Type B pancreatic cell (in vitro differentiated cells): ENCODE measurements at regions not wholly inside any gene's neighbourhood (a gene's known extent, or its start where the extent isn't known, plus 50 kb on each side); places are given as distances from the start of the nearest gene placed in this dataset.

Source experiments
- DNase-seq: peaks from one replicate; pipeline ENCODE4 v3.0.0; 2021; ENCODE audit warnings: mixed read lengths; ENCODE audit not compliant: unreplicated experiment; ENCODE audit errors: extremely low spot score
- H3K27ac Mint-ChIP-seq: 2 replicates; pipeline ENCODE4 v1.8.0; 2021; ENCODE audit warnings: mild to moderate bottlenecking, mixed read lengths
- H3K27me3 Mint-ChIP-seq: 2 replicates; pipeline ENCODE4 v1.8.0; 2021; ENCODE audit warnings: mixed read lengths
- H3K36me3 Mint-ChIP-seq: 2 replicates; pipeline ENCODE4 v1.8.0; 2021; ENCODE audit warnings: mixed read lengths
- H3K4me1 Mint-ChIP-seq: one replicate; pipeline ENCODE4 v1.8.0; 2021; ENCODE audit warnings: mixed read lengths; ENCODE audit not compliant: unreplicated experiment
- H3K4me3 Mint-ChIP-seq: 2 replicates; pipeline ENCODE4 v1.8.0; 2021; ENCODE audit warnings: mild to moderate bottlenecking, mixed read lengths
- H3K9me3 Mint-ChIP-seq: 2 replicates; pipeline ENCODE4 v1.8.0; 2021; ENCODE audit warnings: mixed read lengths
- CTCF ChIP-seq: fragments of 200-600 bp; sonication (generic); conservative IDR thresholded peaks from 2 replicates; pipeline ENCODE4 v1.5.0; 2021; ENCODE audit warnings: antibody characterized with exemption, mild to moderate bottlenecking

GRCh38 chr1:170481000-170481399 is 51.0 kb upstream of the GORAB start:
- H3K36me3 Mint-ChIP-seq, result no peaks in the 10 kb centered on the region
- no peak for TF ChIP-seq CTCF
- H3K27me3 Mint-ChIP-seq, result peaks cover 5% of the 10 kb centered on the region
- H3K4me1 Mint-ChIP-seq, result peaks cover 8% of the 10 kb centered on the region
- H3K9me3 Mint-ChIP-seq, result no peaks in the 10 kb centered on the region
- DNase-seq, result no peak
- H3K4me3 Mint-ChIP-seq, result no peak overlapping the region
- H3K27ac Mint-ChIP-seq, result no peak overlapping the region
